ENCODE measurements at regions not wholly inside any gene's neighbourhood (a gene's known extent, or its start where the extent isn't known, plus 50 kb on each side); places are given as distances from the start of the nearest gene placed in this dataset.

DNA sequence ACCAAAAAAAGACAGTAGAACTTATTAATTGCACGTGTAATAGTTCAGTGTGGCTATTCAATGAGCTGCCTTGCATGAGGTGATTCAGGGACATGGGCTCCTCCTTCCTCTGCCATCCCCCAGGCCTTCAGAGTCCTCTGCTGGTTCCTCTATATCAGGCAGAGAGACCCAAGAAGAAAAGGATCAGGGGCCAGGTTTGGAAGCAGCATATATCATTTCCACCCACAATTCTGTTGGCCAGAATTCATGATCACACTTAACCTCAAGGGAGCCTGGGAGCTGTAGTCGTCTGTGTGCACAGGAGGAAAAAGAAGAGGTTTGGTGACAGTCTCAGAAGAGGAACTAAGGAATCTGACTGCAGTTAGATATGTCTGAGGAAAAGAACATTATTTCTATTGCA is 114.0 kb upstream of the GLS start:
- H3K4me3 ChIP-seq (ENCODE audit: insufficient read depth, low read length), result no peak overlapping the region
- H3K4me1 ChIP-seq (ENCODE audit: insufficient read depth, low read length), result peaks cover 9% of the 10 kb centered on the region
- no peak for DNase-seq (ENCODE audit: insufficient read length, low spot score, missing footprints)
- H3K27ac ChIP-seq (ENCODE audit: low read depth, low read length), result no peak overlapping the region
- H3K9me3 ChIP-seq (ENCODE audit: low read depth, low read length), result no peaks in the 10 kb centered on the region
- H3K79me2 ChIP-seq (ENCODE audit: insufficient read depth, low read length), result no peaks in the 10 kb centered on the region
- TF ChIP-seq, protein P1, sequence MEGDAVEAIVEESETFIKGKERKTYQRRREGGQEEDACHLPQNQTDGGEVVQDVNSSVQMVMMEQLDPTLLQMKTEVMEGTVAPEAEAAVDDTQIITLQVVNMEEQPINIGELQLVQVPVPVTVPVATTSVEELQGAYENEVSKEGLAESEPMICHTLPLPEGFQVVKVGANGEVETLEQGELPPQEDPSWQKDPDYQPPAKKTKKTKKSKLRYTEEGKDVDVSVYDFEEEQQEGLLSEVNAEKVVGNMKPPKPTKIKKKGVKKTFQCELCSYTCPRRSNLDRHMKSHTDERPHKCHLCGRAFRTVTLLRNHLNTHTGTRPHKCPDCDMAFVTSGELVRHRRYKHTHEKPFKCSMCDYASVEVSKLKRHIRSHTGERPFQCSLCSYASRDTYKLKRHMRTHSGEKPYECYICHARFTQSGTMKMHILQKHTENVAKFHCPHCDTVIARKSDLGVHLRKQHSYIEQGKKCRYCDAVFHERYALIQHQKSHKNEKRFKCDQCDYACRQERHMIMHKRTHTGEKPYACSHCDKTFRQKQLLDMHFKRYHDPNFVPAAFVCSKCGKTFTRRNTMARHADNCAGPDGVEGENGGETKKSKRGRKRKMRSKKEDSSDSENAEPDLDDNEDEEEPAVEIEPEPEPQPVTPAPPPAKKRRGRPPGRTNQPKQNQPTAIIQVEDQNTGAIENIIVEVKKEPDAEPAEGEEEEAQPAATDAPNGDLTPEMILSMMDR (IDR thresholded peaks at IDR 0.05; ENCODE audit: extremely low read depth, low read depth, low read length), result no peak
- H3K4me2 ChIP-seq (ENCODE audit: insufficient read depth, low read length), result no peak overlapping the region
- H2AFZ ChIP-seq (ENCODE audit: low read length), result no peak overlapping the region
- H3K27me3 ChIP-seq (ENCODE audit: insufficient read depth, low read length), result no peaks in the 10 kb centered on the region
- no peaks in the 10 kb centered on the region for H4K20me1 ChIP-seq (ENCODE audit: insufficient read depth, low read length)
- no peaks in the 10 kb centered on the region for H3K36me3 ChIP-seq (ENCODE audit: insufficient read depth, low read length)

DNA sequence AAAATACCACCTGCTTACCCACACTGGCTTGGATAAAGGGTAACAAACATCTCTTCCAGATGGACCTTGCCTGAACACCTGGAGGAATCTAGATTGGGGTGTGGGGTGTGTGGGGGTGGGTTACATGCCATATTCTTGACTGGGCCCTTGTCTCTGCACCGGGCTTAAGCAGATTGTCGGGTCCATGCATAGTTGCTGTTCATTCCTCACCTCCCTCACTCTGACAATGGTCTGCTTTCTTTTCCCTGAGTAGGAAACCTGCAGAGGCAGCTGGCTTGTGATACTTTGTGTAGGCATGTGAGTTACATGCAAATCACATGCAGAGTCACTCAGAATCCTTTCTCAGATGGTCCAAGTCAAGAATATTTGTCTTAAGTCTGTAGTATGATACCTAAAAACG is 112.8 kb upstream of the GLS start:
- DNase-seq (ENCODE audit: insufficient read length, low spot score, missing footprints), result no peak
- no peak overlapping the region for H3K4me2 ChIP-seq (ENCODE audit: insufficient read depth, low read length)
- no peaks in the 10 kb centered on the region for H4K20me1 ChIP-seq (ENCODE audit: insufficient read depth, low read length)
- no peaks in the 10 kb centered on the region for H3K27me3 ChIP-seq (ENCODE audit: insufficient read depth, low read length)
- H2AFZ ChIP-seq (ENCODE audit: low read length), result no peak overlapping the region
- H3K27ac ChIP-seq (ENCODE audit: low read depth, low read length), result no peak overlapping the region
- no peaks in the 10 kb centered on the region for H3K9me3 ChIP-seq (ENCODE audit: low read depth, low read length)
- TF ChIP-seq, protein P1 (IDR thresholded peaks at IDR 0.05; ENCODE audit: extremely low read depth, low read depth, low read length), result no peak
- H3K4me3 ChIP-seq (ENCODE audit: insufficient read depth, low read length), result no peak overlapping the region
- peaks cover 9% of the 10 kb centered on the region for H3K4me1 ChIP-seq (ENCODE audit: insufficient read depth, low read length)
- H3K36me3 ChIP-seq (ENCODE audit: insufficient read depth, low read length), result no peaks in the 10 kb centered on the region
- no peaks in the 10 kb centered on the region for H3K79me2 ChIP-seq (ENCODE audit: insufficient read depth, low read length)

DNA sequence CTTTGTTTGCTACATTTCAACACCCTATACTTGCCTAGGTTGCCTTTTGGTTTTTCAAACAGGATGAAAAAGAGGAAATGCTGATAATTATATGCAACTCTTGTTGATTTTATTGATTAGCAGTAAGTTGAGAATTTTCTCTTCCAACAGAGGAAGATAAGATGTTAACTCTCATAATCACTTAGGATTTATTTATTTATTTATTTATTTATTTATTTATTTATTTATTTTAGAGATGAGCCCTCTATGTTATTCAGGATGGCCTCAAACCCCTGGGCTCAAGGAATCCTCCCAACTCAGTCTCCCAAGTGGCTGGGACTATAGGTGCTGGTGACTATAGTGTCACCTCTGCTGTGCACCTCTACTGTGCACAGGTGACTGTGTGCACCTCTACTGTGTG is 111.4 kb upstream of the GLS start:
- DNase-seq (ENCODE audit: insufficient read length, low spot score, missing footprints), result no peak
- no peak overlapping the region for H3K4me3 ChIP-seq (ENCODE audit: insufficient read depth, low read length)
- no peaks in the 10 kb centered on the region for H3K27me3 ChIP-seq (ENCODE audit: insufficient read depth, low read length)
- no peaks in the 10 kb centered on the region for H3K9me3 ChIP-seq (ENCODE audit: low read depth, low read length)
- H4K20me1 ChIP-seq (ENCODE audit: insufficient read depth, low read length), result no peaks in the 10 kb centered on the region
- TF ChIP-seq, protein P1 (IDR thresholded peaks at IDR 0.05; ENCODE audit: extremely low read depth, low read depth, low read length), result no peak
- no peak overlapping the region for H2AFZ ChIP-seq (ENCODE audit: low read length)
- H3K36me3 ChIP-seq (ENCODE audit: insufficient read depth, low read length), result no peaks in the 10 kb centered on the region
- no peak overlapping the region for H3K27ac ChIP-seq (ENCODE audit: low read depth, low read length)
- no peaks in the 10 kb centered on the region for H3K79me2 ChIP-seq (ENCODE audit: insufficient read depth, low read length)
- H3K4me1 ChIP-seq (ENCODE audit: insufficient read depth, low read length), result peaks cover 7% of the 10 kb centered on the region
- H3K4me2 ChIP-seq (ENCODE audit: insufficient read depth, low read length), result no peak overlapping the region

DNA sequence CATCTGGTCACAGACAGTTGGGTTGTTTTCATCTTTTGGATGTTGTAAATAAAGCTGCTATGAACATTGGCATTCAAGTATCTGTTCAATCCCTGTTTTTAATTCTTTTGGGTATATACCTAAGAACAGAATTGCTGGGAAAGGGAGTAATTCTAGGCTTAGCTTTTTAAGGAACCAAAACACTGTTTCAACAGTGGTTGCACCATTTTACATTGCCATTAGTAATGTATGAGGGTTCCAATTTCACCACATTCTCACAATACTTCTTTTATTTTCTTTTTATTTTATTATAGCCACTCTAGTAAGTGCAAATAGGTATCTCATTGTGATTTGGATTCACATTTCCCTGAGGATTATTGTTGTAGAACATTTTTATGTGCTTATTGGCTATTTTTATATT is 108.9 kb upstream of the GLS start:
- H3K4me1 ChIP-seq (ENCODE audit: insufficient read depth, low read length), result no peaks in the 10 kb centered on the region
- TF ChIP-seq, protein P1 (IDR thresholded peaks at IDR 0.05; ENCODE audit: extremely low read depth, low read depth, low read length), result no peak
- no peaks in the 10 kb centered on the region for H4K20me1 ChIP-seq (ENCODE audit: insufficient read depth, low read length)
- H3K36me3 ChIP-seq (ENCODE audit: insufficient read depth, low read length), result no peaks in the 10 kb centered on the region
- no peak overlapping the region for H3K27ac ChIP-seq (ENCODE audit: low read depth, low read length)
- DNase-seq (ENCODE audit: insufficient read length, low spot score, missing footprints), result no peak
- H3K4me2 ChIP-seq (ENCODE audit: insufficient read depth, low read length), result no peak overlapping the region
- no peaks in the 10 kb centered on the region for H3K9me3 ChIP-seq (ENCODE audit: low read depth, low read length)
- no peaks in the 10 kb centered on the region for H3K27me3 ChIP-seq (ENCODE audit: insufficient read depth, low read length)
- no peak overlapping the region for H3K4me3 ChIP-seq (ENCODE audit: insufficient read depth, low read length)
- H3K79me2 ChIP-seq (ENCODE audit: insufficient read depth, low read length), result no peaks in the 10 kb centered on the region
- H2AFZ ChIP-seq (ENCODE audit: low read length), result no peak overlapping the region
